HG03558 (cell line): ENCODE measurements at regions not wholly inside any gene's neighbourhood (a gene's known extent, or its start where the extent isn't known, plus 50 kb on each side); places are given as distances from the start of the nearest gene placed in this dataset.

Experiments
- ATAC-seq: cut with Tn5 transposase; IDR thresholded peaks from one replicate; pipeline ENCODE4 v1.9.1; 2021; ENCODE audit warnings: moderate number of reproducible peaks; ENCODE audit not compliant: unreplicated experiment; ENCODE audit errors: extremely low read depth

DNA sequence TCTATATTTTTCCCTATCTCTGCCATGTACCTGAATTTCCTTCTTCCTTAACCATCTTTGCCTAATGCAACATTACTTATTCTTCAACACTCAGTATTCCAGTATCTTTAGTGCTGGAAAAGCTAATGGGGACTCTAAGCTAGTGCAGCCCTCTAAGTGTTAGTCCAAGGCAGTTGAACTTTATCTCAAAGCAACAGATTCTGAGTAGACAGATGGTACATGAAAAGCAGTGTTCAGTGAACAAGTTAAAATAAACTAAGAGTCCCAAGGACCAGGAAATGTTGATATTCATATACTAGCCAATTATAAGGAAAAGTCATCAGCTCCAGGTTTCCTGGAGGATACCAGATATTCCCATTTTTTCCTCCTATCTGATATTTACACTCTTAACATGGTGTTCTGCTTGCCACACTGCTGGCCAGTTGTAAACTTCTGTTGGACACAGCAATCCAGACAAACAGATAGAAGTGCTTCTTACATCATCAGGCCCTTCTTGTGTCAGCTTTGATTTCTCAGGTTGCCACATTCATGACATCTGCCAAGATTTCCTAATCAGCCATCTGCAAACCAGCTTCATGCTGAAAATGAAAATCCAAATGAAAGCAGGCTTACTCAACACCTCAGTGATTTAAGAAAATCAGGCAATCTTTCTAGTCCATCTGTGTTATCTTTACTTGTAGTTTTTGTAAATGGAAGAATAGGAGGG, 255.9 kb upstream of the POU2AF2 start:
- no peak for ATAC-seq

GRCh38 chr11:110988671-110989070, 256.9 kb upstream of the POU2AF2 start:
- ATAC-seq = no peak

GRCh38 chr11:110986016-110986415, 259.5 kb upstream of the POU2AF2 start:
- ATAC-seq = no peak

GRCh38 chr11:110985547-110985946, 260.0 kb upstream of the POU2AF2 start:
- no peak for ATAC-seq

DNA sequence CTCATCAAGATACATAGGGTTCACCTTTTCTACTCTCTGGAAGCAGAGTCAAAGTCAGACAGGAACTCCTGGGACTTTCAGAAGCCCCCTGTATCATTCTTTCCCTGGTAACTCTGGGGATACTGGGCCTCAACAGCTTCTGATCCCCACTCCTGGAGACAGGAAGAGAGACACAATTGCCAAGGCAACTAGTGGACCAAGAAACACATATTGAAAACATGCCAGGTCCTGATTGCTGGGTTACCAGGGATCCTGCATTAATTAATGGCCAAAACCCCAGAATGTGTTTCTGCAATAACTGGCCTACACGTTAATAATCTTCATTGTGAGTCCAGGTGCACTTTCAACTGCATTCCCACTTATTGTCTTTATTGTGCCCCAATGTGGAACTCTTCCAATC, 260.8 kb upstream of the POU2AF2 start:
- ATAC-seq = no peak

GRCh38 chr11:110984147-110984546, 261.4 kb upstream of the POU2AF2 start:
- no peak for ATAC-seq

DNA sequence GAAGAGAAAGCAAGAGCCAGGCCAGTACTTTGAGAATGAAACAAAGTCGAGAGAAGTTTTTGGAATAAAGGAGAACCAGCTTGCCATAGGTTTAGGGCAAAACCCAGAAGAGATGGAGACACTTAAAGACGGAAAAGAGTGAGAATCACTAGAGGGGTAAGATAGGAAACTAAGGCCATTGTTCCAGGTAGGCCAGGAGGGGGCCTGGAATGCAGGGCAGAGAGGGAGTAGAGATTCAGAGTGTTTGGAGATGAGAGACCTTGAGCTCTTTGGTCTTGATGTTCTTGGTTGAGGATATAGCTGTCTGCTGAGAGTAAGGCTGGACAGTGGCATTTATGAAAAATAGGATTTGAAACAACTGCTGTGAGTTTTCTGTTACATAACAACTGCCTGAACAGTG, 263.3 kb upstream of the POU2AF2 start:
- no peak for ATAC-seq

DNA sequence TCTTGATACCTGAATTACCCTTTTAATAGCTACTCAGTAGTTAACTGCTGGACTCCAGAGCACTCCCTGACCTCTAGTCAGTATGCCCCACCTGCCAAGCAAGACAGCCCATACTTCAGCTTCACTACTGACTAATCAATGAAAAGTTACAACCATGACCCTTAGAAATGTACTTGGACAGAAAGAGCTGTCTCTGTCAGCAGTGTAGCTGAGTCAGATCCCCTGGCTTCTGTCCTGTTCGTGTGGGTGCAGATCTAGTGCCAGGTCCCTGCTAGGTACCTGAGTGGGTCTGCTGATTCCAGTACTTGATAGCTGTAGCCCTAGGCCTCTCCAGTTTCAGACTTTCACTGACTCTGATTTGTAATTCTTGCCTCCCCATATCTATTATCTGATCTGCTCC, 265.8 kb upstream of the POU2AF2 start:
- ATAC-seq = no peak

GRCh38 chr11:110977661-110978060, 265.4 kb upstream of the ARHGAP20 start:
- ATAC-seq = no peak

GRCh38 chr11:110974731-110975130, 262.5 kb upstream of the ARHGAP20 start:
- ATAC-seq = no peak

DNA sequence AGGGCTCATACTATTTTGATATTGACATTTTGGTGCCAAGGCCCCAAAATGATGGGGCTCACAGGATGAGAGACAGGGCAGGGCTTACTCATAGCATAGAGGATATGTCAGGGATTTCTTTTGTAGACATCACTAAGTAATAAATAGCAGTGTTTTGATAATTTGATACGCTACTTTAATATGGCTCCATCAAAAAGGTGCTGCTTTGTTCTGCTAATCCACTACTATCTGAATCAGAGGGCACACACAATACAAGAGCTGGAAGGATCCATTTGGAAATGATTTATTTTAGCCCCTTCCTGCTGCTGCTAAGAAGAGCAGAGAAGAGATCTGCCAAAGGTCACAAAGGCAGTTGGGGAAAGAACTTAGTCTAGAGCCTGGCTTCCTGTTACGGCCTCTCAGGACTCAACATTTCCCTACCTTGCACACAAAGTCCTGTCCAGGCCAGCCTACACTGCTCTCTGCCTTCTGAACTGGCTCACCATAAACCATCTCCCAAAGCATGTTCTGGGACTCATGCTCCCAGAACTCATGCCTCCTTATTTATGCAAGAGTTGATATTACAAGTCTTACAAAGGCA, 261.3 kb upstream of the ARHGAP20 start:
- ATAC-seq = no peak

GRCh38 chr11:110972640-110973039, 260.4 kb upstream of the ARHGAP20 start:
- no peak for ATAC-seq

DNA sequence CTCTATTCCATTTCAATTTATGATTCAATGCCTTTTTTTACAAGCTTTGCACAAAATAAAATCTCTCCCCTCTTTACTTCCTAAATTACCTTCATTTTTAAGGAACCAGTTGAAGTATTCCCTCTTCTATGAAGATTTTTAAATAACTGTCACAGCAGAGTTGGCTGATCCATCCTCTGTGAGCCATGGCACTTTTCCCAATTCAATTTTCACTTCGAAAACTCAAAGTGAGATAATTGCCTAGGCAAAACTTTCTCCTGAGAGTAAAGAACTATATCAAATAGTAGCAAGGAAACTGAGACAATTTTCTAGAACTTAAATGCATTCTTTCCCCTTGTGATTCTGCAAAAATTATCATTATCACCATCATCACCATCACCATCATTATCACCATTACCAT, 259.9 kb upstream of the ARHGAP20 start:
- ATAC-seq = no peak

DNA sequence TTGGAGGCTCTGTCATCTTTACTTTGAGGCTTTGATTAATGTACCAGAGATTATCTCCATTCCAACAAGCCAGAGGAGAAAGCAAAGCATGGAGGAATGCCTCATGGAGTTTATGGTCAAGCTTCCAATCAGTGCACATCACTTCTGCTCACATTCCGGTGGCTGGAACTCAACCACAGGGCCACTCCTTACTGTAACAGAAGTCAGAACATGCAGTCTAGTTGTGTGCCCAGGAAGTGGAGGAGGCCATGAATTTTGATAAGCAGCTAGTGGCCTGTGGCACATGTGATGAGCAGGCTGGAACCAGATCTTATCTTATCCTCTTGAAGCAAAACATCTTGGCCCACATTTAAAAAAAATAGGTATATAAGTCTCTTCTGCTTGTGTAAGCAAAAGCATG, 258.9 kb upstream of the ARHGAP20 start:
- no peak for ATAC-seq

DNA sequence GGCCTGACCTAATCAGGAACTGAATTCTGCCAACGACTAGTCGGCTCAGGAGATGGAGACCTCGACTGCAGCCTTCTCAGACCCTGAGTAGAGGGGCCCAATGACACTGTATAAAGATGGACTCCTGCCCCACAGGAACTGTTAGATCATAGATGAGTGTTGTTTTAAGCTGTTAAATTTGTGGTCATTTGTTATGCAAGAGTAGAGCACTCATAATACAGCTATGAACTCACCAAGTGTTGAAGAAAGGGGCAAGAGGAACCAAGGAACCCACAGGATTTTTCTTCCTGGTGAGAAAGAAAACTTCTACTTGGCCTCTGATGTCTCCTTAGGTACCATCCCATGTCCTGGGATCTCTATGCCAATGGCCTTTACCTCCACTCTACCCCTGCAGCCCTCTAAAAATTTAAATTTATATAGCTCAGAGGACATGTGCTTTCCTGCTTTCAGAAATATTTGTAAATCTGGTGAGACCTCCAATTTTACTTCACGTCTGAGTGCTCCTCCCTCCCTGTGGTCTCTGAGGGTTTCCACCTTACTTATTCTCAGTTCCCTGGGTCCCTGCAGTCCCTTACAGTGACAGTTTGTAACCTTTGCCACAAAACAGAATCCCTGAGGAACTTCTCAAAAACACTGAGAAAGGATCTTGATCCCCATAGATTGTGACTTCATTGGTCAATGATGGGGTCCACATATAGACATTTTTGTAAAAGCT, 256.3 kb upstream of the ARHGAP20 start:
- ATAC-seq = no peak

- no peak for ATAC-seq
Observed at GRCh38 chr11:110966131-110966530, 253.9 kb upstream of the ARHGAP20 start.

- ATAC-seq = no peak
Observed at GRCh38 chr11:110962921-110963320, 250.7 kb upstream of the ARHGAP20 start.

DNA sequence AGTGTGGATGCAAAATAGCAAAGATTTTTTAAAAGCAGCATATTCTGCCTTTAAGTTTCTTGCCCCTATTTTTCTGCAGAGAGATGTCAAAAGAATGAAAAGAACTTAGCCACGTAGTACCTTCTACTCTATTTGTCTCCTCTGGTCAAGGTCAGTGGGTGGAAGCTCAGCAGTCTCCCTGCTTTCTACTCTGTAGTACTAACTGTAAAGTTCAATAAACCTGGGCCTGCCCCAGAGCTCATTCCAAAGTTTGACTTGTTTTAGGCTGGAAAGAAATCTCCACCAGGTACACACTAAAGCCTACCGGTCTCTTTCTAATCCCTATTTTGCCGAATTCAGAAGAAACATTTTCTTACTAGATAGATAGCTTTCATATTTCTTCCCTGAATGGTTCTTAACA, 247.9 kb upstream of the ARHGAP20 start:
- ATAC-seq = no peak

DNA sequence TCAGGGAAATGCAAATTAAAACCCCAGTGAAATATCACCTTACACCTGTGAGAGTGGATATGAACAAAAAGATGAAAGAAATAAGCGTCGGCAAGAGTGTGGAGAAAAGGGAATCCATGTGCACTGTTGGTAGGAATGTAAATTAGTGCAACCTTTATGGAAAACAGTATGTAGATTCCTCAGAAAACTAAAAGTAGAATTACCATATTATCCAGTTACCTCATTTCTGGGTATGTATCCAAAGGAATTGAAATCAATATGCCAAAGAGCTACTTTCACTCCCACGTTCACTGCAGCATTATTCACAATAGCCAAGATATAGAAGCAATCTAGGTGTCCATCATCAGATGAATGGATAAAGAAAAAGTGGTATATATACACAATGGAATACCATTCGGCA, 246.0 kb upstream of the ARHGAP20 start:
- ATAC-seq = no peak

DNA sequence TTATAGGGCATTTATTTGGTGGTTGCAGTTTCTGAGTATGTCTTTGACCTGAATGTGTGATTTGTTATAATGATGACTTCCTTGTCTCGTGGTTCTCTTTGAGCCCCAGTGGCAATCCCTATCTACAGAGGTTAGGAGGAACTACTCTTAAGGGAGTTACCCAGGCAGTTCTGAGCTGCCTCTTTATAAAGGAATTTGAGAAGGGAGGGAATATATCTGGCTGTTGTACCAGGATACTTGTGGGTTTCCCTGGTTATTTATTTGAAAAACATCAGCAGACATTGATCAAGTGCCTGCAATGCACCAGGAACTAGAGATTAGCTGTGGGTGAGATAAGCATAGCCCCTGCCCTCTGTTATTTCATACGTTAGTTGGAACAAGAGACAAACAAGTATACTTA, 243.5 kb upstream of the ARHGAP20 start:
- ATAC-seq = no peak

GRCh38 chr11:110951950-110952503, 239.8 kb upstream of the ARHGAP20 start:
- ATAC-seq = no peak
